HG02759 (cell line): ENCODE measurements at regions not wholly inside any gene's neighbourhood (a gene's known extent, or its start where the extent isn't known, plus 50 kb on each side); places are given as distances from the start of the nearest gene placed in this dataset.

Experiments
- ATAC-seq: cut with Tn5 transposase; IDR thresholded peaks from one replicate; pipeline ENCODE4 v1.9.1; 2021; ENCODE audit warnings: mild to moderate bottlenecking, moderate library complexity; ENCODE audit not compliant: unreplicated experiment

DNA sequence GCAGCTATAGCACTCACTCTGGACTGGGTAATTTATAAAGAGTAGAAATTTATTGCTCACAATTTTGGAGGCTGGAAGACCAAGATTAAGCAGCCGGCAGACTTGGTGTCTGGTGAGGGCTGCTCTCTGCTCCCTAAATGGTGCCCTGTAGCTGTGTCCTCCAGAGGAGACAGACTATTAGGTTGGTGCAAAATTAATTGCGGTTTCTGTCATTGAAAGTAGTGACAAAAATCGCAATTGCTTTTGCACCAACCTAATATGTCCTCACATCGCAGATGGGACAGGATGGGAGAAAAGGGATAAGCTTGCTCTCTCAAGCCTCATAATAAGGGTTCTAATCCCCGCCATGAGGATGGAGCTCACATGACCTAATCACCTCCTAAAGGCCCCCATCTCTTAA lies 258.1 kb upstream of the VCX3A start:
- ATAC-seq: no peak

DNA sequence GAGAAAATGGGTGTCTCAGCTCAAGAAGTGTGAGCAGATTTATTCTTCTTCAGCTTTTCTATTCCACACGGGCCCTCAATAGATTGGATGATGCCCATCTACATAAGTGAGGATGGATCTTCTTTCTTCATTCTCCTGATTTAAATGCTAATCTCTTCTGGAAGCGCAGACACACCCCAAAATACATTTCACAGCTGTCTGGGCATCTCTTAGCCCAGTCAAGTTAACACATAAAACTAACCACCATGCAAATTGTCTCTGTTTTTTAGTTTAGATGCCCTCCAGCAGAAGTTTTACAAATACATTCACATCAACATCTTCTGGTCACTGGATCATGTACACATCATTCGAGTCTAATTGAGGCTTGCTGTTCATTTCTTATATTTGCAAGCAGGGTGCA lies 249.0 kb upstream of the VCX3A start:
- ATAC-seq: no peak

DNA sequence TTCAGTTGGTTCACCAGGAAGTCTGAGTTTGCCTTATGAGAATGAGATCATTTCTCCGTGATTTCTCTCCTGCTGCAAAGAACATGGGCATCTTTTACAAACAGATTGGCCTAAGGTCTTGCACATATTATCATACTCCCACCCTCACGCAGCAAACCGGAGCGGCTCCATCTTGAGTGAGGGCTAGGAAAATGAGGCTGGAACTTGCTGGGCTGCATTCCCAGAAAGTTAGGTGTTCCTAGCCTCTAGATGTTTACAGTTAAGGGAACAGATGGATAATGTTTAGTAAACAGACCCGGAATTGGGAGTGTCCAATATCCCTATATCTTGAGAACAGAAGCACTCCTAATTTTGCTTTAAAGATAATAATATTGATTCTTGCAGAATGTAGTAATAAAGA lies 247.9 kb upstream of the VCX3A start:
- ATAC-seq: no peak

DNA sequence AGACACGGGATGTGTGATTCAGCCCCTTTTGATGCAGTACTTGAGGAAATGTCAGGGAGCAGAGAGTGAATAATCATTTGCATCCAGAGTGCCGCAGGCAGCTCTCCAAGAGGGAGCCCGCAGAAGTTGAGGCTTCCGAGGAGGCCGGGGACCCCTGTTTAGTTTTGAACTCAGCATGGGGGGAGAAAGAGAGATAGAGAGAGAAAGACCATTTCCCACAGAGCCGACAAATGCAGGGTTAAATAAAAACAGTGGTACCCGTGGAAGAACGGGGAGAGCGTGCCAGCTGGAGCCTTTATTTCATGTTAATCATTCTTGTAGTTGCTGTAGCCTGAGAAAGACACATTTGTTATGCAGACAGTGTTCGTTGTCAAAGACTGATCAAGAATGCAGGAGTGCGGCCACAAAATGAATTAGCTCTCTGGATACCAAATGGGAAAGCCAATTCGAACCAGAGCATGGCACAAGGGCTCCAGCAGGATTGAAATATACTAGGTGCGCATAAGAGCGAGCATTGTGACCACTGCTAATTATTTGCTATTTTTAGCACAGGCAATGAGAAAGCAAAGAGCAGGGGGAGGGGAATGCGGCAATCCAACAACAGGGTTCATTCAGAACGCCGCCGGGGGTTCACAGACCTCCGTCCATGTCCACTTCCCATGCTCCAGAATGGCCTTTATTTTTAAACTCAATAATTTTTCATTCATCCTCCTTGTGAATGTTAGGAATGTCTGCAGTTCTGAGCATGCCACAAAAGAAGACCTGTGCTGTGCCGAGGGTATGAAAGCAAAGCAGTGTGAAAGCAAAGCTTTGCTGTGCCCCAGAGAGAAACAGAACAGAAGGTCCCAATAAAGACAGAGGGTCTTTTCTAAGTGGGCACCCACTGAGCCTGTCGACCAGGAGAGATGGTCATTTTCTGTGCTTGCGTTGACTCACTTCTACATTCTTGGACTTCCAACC lies 243.9 kb upstream of the VCX3A start:
- no peak for ATAC-seq

DNA sequence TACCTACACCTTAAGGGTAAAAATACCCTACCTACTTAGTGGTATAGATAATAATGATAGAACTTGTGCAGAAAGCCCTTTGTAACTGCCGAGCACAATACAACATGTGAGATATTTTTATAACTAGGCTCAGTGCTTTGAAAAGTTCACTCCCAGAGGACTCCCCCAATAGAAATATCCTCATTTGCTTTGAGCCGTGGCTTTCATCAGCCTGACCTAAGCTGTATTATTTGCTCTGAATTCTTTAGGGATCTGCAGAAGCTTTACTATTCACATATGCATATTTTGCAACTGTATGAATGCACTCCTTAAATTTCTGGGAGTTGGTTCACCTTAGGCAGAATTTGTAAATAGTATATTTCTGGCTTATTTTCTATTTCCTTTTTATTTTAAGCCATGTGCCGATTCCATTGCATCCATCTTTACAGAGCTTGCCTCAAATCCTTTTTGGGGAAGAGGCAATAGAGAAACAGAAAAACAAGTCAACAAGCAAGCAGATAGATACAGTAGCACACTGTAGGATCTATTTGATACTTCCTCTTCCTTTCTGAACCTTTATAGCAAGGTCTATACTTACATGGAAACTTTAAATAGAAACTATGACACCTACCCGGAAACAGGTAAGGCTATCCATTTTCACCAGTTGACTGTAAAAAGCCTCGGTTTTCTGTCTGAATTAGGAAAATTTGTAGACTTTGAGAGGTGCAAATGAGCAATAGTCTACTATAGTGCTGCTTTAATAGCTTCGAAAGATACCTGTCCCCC lies 242.5 kb upstream of the VCX3A start:
- ATAC-seq: no peak

DNA sequence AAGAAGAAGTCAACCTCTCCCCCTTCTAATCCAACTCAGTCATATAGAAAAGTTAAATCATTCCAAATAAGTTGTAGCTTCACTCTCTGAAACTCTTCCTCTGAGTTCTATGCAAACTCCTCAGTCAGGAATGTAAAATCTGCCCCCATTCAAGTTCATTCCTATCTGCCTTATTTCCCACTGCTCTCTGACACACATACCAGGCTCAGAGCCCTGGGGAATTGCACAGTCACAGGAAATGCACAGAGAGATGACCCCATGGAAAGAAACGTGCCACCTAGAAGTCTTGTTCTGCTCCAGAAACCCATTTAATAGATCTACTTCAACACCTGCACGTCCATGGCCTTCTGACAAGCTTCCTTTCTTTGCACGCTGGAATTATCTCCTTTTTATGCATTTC lies 236.0 kb upstream of the VCX3A start:
- ATAC-seq: no peak

DNA sequence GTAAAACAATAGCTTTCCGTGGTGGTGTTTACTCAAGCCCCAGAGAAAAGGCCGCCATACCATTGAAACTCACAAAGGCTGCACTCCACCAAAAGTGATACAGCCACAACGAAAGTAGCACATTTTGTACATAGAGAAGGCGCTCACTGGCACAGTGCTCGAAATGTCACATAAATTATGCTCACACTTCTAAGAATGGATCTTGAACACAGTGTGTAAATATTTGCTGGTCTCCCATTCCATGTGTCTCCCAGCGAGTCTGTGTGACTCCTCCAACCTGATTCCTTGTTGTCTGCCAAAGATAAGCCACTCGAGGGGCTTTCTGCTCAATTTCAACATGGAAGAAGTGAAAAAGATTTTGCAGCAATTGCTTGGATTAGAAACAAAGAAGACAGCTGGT lies 234.0 kb upstream of the VCX3A start:
- no peak for ATAC-seq

DNA sequence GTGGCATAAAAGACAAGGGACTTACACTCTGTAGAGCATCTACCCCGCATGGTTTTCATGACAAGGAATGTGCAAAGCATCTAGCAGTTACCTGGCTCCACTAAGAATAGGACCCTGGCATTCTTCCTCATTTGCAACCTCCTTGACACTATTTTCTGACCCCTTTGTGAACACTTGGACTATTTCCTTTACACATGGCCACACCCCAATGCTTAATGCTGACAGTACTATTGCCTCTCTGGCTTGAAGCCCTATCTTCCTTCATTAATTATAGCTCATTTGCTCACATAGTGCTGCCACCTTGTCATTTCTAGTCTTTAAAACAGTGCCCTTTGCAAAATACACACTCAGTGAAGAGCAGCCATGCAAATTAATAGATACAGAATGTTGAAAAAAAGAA lies 226.3 kb upstream of the VCX3A start:
- ATAC-seq: no peak

DNA sequence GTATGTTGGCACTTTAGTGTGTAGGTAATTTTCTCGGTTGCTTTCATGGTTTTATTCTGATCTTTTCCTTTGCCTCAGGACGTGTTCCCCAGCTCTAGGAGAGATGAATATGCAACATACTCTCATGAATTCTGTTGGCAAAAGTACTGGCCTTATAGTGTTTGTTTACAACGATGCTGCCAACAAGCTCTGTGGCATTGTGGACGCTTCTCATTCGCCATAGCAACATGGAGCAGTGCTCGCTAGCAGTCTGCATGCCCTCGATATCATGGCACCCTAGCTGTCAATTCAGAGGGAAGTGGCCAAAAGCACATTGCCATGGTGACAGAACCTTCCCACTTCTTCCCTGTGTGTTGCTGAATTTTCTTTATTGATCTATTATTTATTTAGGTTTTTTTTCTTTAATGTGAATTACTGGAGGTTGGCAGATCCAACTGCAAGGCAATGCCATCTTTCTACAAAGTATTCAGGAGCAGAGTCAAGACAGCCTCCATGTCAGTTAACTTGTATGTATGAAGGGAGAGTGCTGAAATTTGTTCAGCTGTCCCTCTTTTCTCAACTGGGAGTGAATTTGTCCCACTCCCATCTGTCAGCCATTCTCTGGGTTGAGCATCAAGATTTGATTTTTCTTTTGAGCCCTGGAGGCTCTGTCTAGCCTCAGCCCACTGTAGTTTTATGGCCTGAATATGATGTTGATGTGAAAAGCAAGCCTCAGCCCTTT lies 224.9 kb upstream of the VCX3A start:
- no peak for ATAC-seq

DNA sequence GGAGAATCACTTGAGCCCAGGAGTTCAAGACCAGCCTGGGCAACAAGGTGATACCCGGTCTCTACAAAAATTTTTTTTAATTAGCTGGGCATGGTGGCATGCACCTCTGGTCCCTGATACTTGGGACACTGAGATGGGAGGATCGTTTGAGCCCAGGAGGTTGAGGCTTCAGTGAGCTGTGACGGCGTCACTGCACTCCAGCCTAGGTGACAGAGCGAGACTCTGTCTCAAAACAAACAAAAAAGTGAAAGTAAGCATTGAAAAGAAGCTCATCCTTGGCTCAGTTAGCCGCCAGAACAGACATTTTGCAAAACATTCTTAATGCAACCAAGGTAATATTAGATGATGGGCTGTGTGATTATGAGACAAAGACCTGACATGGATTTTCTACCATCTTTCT lies 223.3 kb upstream of the VCX3A start:
- no peak for ATAC-seq

DNA sequence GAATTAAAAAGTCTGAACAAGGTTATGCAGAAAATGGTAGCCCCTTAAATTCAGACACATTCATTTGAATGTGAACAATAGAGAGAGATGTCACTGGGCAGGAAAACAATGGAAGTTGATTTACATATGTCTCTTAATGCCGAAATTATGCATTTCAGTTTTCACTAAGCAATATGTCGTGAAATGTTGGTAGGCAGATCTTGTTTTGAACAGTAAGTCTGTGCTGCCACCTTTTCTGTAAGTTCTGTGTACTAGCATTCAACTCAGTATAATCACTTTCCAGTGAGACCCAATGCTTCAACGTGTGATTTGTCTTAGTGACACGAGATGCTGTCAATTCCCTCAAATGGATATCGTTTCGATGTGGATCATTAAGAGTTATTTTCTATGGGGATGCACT lies 222.7 kb upstream of the VCX3A start:
- no peak for ATAC-seq

DNA sequence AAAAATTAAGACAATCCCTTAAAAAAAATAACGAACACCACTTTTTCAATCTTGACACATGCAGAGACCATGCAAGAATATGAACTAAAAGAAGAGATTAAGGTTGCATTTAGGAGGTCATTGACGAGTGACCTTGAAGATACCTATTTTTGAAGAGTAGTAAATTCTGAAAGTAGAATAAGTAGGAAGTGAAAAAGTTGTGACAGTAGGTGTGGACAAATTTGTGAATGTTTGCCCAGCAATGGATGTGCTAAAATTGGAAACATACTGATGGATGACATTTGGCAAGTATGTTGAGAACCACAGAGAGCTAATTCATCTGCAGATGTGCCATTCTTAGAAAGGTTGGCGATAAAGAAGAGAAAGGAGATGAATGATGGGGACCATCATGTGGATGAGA lies 213.7 kb upstream of the VCX3A start:
- no peak for ATAC-seq

DNA sequence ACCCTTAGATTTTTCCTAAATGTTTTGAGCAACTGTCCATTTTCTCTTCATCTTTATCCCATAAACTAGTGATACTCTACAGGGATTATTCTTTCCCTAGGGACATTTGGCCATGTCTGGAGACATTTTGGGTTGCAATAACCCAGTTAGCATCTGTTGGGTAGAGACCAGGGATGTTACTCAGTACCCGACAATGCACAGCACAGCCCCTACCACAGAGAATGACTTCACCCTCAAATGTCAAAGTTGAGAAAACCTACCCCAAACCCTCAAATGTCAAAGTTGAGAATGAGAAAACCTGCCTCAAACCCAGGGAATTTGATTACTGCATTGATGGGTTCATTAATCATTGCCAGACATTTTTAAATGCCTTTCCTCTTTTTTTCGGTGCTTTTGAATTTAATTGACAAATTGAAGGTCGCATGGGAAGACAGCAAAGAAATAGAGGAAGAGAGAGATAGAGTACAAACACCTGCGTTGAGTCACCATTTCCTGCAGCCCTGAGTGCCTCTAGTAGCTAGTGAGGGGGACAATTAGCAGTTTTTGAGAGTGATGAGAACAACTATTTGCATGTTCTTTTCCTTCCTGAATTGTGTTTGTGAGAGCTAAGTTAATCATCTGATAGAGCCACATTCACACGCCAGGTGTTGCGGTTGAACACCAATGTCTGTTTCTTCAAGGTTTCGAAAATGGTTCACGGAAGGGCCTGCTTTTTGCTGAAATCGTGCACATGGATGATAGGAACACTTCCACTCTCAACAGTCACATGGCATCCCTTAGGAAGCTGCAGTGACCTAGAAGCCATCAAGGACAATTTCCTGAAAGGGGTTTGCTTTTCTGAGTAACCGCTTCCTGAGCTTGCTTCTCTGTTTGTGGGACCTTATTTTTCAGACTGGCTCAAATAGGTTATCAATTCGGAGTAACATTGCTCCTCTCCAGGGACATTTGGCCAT lies 203.9 kb upstream of the VCX3A start:
- ATAC-seq: peak; percentile 94

DNA sequence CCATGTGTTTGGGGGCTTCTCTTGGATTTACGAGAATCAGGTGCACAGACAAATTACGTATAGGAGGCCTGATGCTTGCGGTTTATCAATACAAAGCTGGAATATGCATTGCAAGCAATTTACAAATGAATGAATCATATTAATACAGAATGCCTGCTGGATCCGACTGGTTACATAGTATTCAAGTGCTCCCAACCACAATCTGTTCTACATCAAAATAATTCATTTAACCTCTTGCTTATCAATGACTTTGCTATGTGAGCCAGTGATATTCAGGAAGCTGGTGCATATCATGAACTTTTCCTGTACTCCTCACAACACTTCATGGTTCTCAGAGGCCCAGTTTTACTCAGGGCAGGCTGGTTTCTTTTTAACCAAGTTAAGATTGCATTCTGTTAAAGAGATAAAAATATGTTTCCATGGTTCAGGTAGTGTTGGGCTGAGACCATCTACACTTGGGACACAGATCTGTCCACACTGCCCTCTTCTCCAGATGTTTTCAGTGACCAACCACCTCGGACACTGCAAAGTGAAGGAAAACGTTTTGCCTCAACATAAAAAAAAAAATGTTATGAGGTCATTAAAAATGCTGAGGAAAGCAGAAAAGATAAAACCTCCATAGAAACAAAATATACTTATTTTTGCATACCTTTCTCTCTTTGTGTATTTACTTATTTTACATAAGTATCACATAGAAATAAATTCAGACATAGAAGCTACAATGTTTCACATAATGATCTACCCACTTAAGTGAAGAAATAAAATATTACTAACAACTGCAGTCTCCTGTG lies 200.1 kb upstream of the VCX3A start:
- no peak for ATAC-seq

DNA sequence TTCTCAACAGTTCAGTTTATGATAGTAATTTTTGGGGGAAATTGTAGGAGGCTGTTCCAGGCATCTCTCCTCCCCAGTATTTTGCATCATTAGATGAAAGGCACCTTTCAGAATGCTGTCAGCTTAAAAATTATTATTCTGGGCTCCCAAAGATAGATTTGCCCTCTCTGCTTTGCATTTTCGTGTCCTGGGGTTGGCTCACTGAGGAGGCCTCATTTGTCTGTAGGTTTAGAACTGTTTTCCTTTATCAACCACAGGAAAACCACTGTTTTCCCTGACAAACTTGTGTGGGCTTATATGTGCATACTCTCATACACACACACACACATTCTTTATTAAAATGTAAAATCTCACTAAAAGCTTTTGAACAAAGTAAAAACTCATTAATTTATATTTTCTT lies 197.2 kb upstream of the VCX3A start:
- ATAC-seq: no peak

DNA sequence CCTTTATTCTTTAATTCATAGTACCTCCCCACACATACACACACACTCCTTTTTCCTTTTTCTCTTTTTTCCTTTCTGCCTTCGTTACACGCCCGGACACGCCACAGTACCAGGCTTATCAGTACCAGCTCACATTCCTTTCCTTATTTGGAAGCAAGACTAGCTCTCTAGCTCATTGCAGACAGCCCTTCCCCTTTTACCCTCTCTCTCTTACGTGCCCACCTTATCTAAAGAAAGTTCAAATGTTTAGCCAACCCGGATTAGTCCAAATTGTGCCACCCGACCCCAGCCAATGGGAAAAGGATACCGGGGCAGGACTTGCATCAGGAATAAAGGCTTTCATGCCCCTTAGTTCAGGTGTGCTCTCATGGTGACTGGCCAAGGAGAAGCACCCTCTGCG lies 194.7 kb upstream of the VCX3A start:
- ATAC-seq: no peak

DNA sequence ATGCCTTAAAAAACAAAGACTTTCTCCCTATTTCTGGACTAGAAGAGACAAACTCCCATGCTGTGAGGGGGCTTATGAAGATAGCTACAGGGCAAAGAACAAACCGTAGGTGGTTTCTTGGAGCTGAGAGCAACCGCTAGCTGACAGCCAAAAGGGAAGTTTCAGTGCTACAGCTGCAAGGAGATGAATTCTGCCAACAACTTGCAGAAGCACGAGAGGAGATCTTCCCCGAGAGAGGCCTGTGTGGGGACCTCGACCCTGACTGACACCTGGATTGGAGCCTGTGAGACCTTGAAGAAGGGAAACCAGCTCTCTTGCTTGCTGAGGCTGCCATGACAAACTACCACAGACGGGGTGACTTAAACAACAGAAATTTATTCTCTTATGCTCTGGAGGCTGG lies 183.8 kb upstream of the VCX3A start:
- no peak for ATAC-seq

DNA sequence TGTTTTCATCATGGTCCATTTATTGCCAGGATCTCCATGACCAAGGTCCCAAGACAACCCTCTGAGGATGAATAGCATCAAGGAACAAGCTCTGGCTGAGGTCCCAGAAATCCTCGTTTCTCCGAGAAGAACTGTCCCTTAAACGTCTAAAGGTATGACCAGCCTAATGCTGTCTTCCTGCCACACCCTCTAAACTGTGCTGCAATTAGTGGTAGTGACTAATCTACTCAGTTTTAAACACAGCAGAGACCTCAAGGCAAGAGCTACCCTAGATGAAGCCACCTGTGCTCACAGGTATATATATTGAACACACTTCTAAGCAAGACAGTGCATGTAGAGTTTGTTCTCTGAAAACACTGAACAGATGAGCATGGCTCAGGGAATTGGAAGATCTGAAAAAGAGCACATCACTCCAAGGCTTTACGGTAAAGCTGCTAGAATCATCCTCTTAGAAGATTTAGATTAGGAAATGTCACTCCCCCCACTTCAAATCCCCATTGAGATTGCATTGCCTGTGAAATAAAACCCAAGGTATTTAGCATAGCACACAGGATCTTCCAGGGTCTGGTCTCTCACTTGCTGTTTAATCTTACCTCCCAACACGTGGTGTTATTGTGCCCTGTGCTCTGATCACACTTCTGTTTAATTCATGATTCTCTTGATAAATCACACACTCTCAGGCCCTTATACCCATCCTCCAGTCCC lies 173.9 kb upstream of the VCX3A start:
- no peak for ATAC-seq

DNA sequence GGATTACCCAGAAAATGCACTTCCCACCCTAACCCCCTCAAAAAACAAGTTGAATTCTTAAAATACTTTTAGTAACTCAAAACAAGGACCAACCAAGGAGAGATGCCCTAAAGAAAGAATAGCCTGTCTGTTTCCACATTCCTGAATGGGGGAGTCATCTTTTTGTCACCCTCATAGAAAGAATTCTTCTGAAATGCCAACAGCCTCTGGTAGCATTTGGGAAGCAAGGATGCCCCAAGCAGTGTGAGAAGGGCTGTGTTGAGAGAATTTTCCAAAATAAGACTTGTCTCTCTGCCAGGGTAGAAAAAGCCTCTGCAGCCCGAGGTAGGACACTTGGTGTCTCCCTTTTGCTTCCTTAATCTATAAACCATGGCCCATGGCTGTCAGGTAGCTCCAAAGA lies 173.1 kb upstream of the VCX3A start:
- ATAC-seq: no peak
